Thyroid gland (tissue), 4 donors: ENCODE measurements at regions not wholly inside any gene's neighbourhood (a gene's known extent, or its start where the extent isn't known, plus 50 kb on each side); places are given as distances from the start of the nearest gene placed in this dataset.
A peak's percentile ranks its signal among the peaks of the same experiment; 100 is the strongest.

Experiments
- DNase-seq, 2 donors: peaks; one replicate each; pipeline ENCODE4 v3.0.0-alpha.2; 2019
- H3K27ac ChIP-seq, 3 donors: fragments of 200-600 bp; sonication (generic); 1 replicate in 2 of 3; 2 replicates in 1 of 3; pipeline ENCODE4 v1.5.1; 2016 to 2019; ENCODE audit warnings: mild to moderate bottlenecking in 1 of 3, moderate library complexity in 1 of 3
- H3K27me3 ChIP-seq: fragments of 200-600 bp; sonication (generic); one replicate; pipeline ENCODE4 v1.5.1; 2019
- H3K36me3 ChIP-seq, 2 donors: fragments of 200-600 bp; sonication (generic); one replicate each; pipeline ENCODE4 v1.5.1; 2016 to 2019
- H3K4me1 ChIP-seq, 2 donors: fragments of 200-600 bp; sonication (generic); one replicate each; pipeline ENCODE4 v1.5.1; 2017 to 2019
- H3K4me3 ChIP-seq, 3 donors: fragments of 200-600 bp; sonication (generic); replicated peaks in 1 of 3; 1 replicate in 2 of 3; 2 replicates in 1 of 3; pipeline ENCODE4 v1.5.1; 2016; ENCODE audit warnings: mild to moderate bottlenecking in 1 of 3
- H3K9me3 ChIP-seq: fragments of 200-600 bp; sonication (generic); one replicate; pipeline ENCODE4 v1.5.1; 2017
- POLR2A ChIP-seq, 2 donors: fragments of 450-650 bp; IDR thresholded peaks; one replicate each; pipeline ENCODE4 v1.6.1; 2017; ENCODE audit warnings: antibody characterized with exemption in 2 of 2, mild to moderate bottlenecking in 2 of 2, moderate library complexity in 1 of 2
- WGBS, 2 donors: methylation state at CpG; one replicate each; pipeline ENCODE4 v1.1.5; 2017; 5-methylcytosine and 5-hydroxymethylcytosine counted together
- intact Hi-C: fragments of 100-400 bp; cut with DNase I; formaldehyde crosslinking; loops from one replicate; pipeline ENCODE4 v1.15.1; 2023
- TF ChIP-seq, protein P1 (sequence below), 6 experiments: fragments of 200-600 bp in 3 of 6; fragments of 450-650 bp in 3 of 6; sonication (generic) in 3 of 6; IDR thresholded peaks; one replicate each; pipeline ENCODE4 v1.5.1; 2016 to 2019; ENCODE audit warnings: antibody characterized with exemption in 6 of 6, mild to moderate bottlenecking in 2 of 6, inconsistent platforms in 1 of 6, moderate library complexity in 1 of 6

DNA sequence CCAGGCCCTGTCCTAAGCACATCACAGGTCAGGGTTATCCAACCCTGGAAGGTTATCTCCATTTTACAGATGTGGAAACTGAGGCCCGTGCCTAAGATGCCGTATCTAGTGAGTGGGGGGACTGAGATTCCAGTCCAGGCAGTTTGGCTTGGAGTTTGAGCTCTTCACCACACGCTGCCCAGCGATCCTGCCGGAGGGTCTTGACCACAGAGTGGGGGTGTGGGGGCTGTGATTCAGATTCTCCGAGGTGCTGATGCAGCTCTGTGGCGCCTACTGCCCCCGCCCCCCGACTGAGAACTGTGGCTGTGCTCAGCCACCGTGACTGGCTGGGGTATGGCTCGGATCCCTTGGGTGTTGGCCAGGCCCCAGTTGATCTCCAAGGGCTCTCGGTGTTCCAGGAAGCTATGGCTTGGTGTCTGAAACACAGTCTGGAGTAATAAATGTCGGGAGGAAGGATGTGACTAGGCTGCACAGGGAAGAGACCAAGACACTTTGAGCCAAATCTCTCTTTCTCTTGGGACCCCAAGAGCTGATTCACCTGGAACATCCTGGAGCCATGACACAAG, 60.6 kb upstream of the RASD2 start:
- 27 to 65% methylated on average over 8 to 13 of the region's 13 CpGs for WGBS, 2 donors
- Histone ChIP-seq H3K36me3 (no peaks in the 10 kb centered on the region), H3K27ac (peak overlapping the region in 2 of 3 donors; percentile 49 to 62), H3K27me3 (no peaks in the 10 kb centered on the region), H3K9me3 (no peaks in the 10 kb centered on the region), H3K4me3 (no peak overlapping the region), H3K4me1 (peaks cover 30 to 53% of the 10 kb centered on the region in 2 donors)
- DNase-seq: peak; percentile 87 to 89
- intact Hi-C loops: no loop called here
- TF ChIP-seq POLR2A (IDR thresholded peaks at IDR 0.05): no peak
- TF ChIP-seq, protein P1, sequence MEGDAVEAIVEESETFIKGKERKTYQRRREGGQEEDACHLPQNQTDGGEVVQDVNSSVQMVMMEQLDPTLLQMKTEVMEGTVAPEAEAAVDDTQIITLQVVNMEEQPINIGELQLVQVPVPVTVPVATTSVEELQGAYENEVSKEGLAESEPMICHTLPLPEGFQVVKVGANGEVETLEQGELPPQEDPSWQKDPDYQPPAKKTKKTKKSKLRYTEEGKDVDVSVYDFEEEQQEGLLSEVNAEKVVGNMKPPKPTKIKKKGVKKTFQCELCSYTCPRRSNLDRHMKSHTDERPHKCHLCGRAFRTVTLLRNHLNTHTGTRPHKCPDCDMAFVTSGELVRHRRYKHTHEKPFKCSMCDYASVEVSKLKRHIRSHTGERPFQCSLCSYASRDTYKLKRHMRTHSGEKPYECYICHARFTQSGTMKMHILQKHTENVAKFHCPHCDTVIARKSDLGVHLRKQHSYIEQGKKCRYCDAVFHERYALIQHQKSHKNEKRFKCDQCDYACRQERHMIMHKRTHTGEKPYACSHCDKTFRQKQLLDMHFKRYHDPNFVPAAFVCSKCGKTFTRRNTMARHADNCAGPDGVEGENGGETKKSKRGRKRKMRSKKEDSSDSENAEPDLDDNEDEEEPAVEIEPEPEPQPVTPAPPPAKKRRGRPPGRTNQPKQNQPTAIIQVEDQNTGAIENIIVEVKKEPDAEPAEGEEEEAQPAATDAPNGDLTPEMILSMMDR (IDR thresholded peaks at IDR 0.05): no peak

- DNase-seq: no peak
- no peaks in the 10 kb centered on the region for H3K27me3 ChIP-seq
- WGBS, 2 donors: 60 to 74% methylated on average over 22 of the region's 22 CpGs
- no peaks in the 10 kb centered on the region for H3K9me3 ChIP-seq
- no peaks in the 10 kb centered on the region for H3K36me3 ChIP-seq
- intact Hi-C loops: no loop called here
- TF ChIP-seq, protein P1 (IDR thresholded peaks at IDR 0.05): no peak
- TF ChIP-seq POLR2A (IDR thresholded peaks at IDR 0.05): no peak
- H3K4me3 ChIP-seq: no peak overlapping the region
- peaks cover 30 to 53% of the 10 kb centered on the region in 2 donors for H3K4me1 ChIP-seq
- peak overlapping the region in 2 of 3 donors; percentile 49 to 62 for H3K27ac ChIP-seq
Measured at GRCh38 chr22:35480627-35481550, 59.7 kb upstream of the RASD2 start.

- Histone ChIP-seq H3K27ac (no peak overlapping the region), H3K27me3 (no peaks in the 10 kb centered on the region), H3K4me3 (no peak overlapping the region), H3K4me1 (peaks cover 40 to 50% of the 10 kb centered on the region in 2 donors), H3K9me3 (no peaks in the 10 kb centered on the region), H3K36me3 (no peaks in the 10 kb centered on the region)
- TF ChIP-seq, protein P1 (IDR thresholded peaks at IDR 0.05): no peak
- no peak for TF ChIP-seq POLR2A (IDR thresholded peaks at IDR 0.05)
- no peak for DNase-seq
- 95 to 97% methylated on average over 5 of the region's 5 CpGs for WGBS, 2 donors
- intact Hi-C loops: no loop called here
Measured at GRCh38 chr22:35482311-35482710, 58.3 kb upstream of the RASD2 start.

DNA sequence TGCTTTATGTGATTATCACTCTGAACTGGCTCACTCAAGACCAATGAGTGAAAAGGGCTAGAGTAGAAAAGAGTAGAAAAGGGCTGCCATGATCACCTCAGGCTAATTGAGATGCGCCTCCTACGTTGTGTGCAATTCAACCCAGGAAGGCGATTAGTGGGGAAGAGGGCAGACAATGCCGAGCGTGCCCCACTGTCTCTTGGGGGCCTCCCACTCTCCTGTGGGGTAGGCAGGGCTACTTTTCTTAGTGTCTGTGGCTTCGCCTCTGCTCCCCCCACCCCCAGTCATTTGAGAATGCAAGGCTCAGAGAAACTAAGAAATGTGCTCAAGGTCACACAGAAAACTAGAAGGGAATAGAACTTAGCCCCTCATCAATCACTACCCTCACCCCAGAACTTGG, 57.7 kb upstream of the RASD2 start:
- Histone ChIP-seq H3K9me3 (no peaks in the 10 kb centered on the region), H3K4me1 (peaks cover 38 to 45% of the 10 kb centered on the region in 2 donors), H3K4me3 (no peak overlapping the region), H3K27ac (no peak overlapping the region), H3K27me3 (no peaks in the 10 kb centered on the region), H3K36me3 (no peaks in the 10 kb centered on the region)
- TF ChIP-seq, protein P1 (IDR thresholded peaks at IDR 0.05): no peak
- no peak for TF ChIP-seq POLR2A (IDR thresholded peaks at IDR 0.05)
- 86 to 92% methylated on average over 6 of the region's 6 CpGs for WGBS, 2 donors
- no peak for DNase-seq
- intact Hi-C loops: no loop called here

DNA sequence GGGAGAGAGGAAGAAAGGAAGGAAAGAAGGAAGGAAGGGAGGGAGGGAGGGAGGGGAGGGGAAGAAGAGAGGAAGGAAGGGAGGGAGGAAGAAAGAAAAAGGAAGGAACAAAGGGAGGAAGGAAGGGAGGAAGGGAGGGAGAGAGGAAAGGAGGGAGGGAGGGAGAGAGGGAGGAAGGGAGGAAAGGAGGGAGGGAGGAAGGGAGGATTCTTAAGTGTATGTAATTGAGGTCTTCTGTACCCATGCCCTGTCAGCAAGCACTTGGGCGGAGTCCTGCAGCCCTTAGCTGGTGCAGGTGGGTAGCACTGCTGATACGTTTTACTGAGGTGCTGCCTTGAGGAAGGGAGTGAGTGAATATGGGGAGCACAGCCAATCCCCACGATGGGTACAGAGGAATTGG, 56.9 kb upstream of the RASD2 start:
- Histone ChIP-seq H3K9me3 (no peaks in the 10 kb centered on the region), H3K27me3 (no peaks in the 10 kb centered on the region), H3K27ac (no peak overlapping the region), H3K36me3 (no peaks in the 10 kb centered on the region), H3K4me3 (no peak overlapping the region), H3K4me1 (peaks cover 30 to 37% of the 10 kb centered on the region in 2 donors)
- DNase-seq: no peak
- intact Hi-C loops: no loop called here
- WGBS, 2 donors: 72 to 74% methylated on average over 3 of the region's 3 CpGs
- TF ChIP-seq POLR2A (IDR thresholded peaks at IDR 0.05): no peak
- TF ChIP-seq, protein P1 (IDR thresholded peaks at IDR 0.05): no peak
